ENCODE measurements at regions not wholly inside any gene's neighbourhood (a gene's known extent, or its start where the extent isn't known, plus 50 kb on each side); places are given as distances from the start of the nearest gene placed in this dataset.

DNA sequence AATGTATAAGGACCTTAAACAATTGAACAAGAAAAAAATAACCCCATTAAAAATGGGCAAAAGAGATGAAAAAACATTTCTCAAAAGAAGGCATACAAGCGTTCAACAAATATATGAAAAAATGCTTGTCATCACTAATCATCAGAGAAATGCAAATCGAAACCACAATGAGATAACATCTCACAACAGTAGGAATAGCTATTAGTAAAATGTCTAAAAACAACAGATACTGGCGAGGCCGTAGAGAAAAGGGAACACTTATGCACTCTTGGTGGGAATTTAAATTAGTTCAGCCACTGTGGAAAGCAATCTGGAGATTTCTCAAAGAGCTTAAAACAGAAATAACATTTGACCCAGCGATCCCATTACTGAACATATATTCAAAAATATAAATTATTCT, 769.8 kb upstream of the MGAT4C start:
- POLR2A ChIA-PET, result no interaction called here
- CTCF ChIA-PET, result no interaction called here
- intact Hi-C loops (cut with micrococcal nuclease), result no loop called here
- Mint-ChIP-seq H3K9me3 (peaks cover 1% of the 10 kb centered on the region), H3K27ac (no peak overlapping the region), H3K4me1 (ENCODE audit: low read depth) (no peaks in the 10 kb centered on the region), H3K36me3 (ENCODE audit: low read depth) (no peaks in the 10 kb centered on the region), H3K27me3 (no peaks in the 10 kb centered on the region), H3K4me3 (no peak overlapping the region)
- no peak for DNase-seq
- no peak for ATAC-seq
- TF ChIP-seq, protein P1, sequence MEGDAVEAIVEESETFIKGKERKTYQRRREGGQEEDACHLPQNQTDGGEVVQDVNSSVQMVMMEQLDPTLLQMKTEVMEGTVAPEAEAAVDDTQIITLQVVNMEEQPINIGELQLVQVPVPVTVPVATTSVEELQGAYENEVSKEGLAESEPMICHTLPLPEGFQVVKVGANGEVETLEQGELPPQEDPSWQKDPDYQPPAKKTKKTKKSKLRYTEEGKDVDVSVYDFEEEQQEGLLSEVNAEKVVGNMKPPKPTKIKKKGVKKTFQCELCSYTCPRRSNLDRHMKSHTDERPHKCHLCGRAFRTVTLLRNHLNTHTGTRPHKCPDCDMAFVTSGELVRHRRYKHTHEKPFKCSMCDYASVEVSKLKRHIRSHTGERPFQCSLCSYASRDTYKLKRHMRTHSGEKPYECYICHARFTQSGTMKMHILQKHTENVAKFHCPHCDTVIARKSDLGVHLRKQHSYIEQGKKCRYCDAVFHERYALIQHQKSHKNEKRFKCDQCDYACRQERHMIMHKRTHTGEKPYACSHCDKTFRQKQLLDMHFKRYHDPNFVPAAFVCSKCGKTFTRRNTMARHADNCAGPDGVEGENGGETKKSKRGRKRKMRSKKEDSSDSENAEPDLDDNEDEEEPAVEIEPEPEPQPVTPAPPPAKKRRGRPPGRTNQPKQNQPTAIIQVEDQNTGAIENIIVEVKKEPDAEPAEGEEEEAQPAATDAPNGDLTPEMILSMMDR (IDR thresholded peaks at IDR 0.05), result no peak

DNA sequence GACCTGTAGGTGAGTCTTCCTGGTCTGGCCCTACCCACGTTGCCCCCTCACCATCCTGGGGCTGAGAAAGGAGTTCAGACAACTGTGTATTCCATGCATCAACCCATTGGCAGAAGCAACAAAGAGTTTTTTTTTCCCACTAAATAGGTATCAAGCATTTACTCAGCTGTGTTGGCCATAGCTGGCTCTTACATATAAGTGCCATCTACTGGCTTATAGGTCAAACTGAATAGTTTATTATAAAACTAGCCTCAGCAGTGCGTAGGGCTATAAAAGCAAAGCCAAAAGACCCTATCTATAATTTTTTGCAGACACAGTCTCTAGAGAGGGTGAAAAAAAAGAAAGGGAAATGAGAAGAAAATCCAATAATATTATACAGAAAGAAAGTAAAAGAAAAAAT, 765.2 kb upstream of the MGAT4C start:
- ChIA-PET CTCF (no interaction called here), POLR2A (no interaction called here)

DNA sequence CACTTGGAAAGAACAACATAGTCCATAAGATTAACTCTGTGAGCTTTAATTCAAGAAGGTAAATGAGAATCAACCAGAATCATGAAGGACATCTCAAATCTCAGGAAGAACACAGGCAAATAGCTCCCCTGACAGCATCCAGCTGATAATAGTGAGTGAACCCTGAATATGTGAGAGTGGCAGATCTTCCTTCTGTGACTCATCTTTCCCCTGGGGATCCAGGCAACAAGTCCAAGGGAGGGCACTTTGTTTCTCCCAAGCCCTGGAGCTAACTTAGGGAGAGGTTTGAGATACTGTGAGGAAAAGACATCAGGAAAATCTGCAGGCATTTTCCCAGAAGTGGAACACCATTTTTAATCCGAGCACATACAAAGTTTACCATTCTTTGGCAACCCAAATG, 763.9 kb upstream of the MGAT4C start:
- H3K27me3 Mint-ChIP-seq, result no peaks in the 10 kb centered on the region
- POLR2A ChIA-PET, result no interaction called here
- intact Hi-C loops (cut with micrococcal nuclease), result no loop called here

More for the DNA sequence above, 765.2 kb upstream of the MGAT4C start:
- H3K27me3 Mint-ChIP-seq, result no peaks in the 10 kb centered on the region
- no peaks in the 10 kb centered on the region for H3K36me3 Mint-ChIP-seq (ENCODE audit: low read depth)
- H3K27ac Mint-ChIP-seq, result no peak overlapping the region
- intact Hi-C loops (cut with micrococcal nuclease), result no loop called here
- no peak for DNase-seq
- H3K9me3 Mint-ChIP-seq, result peaks cover 11% of the 10 kb centered on the region
- TF ChIP-seq, protein P1 (IDR thresholded peaks at IDR 0.05), result no peak
- H3K4me3 Mint-ChIP-seq, result no peak overlapping the region
- H3K4me1 Mint-ChIP-seq (ENCODE audit: low read depth), result no peaks in the 10 kb centered on the region
- ATAC-seq, result no peak

DNA sequence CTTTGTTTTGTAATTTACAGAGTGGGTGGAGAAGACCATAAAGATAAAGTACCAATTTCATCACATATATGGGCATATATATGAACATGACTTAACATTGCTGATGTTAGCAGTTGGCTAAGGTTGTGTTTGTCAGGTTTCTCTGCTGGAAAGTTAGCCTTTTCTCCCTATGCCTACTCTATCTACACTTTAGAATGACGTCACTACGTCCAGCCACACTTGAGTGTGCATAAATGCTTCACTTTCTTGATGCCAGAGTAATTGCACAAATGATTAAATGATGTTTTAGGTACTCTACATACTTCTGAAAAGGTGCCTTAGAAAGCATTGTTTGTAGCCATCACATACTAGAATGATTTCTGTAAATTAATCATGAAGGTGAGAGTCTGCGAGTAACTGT, 759.2 kb upstream of the MGAT4C start:
- H3K36me3 Mint-ChIP-seq (ENCODE audit: low read depth), result no peaks in the 10 kb centered on the region
- intact Hi-C loops (cut with micrococcal nuclease), result no loop called here
- no peaks in the 10 kb centered on the region for H3K4me1 Mint-ChIP-seq (ENCODE audit: low read depth)
- ChIA-PET POLR2A (no interaction called here), CTCF (no interaction called here)
- H3K27me3 Mint-ChIP-seq, result no peaks in the 10 kb centered on the region
- ATAC-seq, result no peak
- no peak for DNase-seq
- TF ChIP-seq, protein P1 (IDR thresholded peaks at IDR 0.05), result no peak
- no peak overlapping the region for H3K4me3 Mint-ChIP-seq
- no peak overlapping the region for H3K27ac Mint-ChIP-seq
- H3K9me3 Mint-ChIP-seq, result peaks cover 16% of the 10 kb centered on the region

More for the DNA sequence above, 763.9 kb upstream of the MGAT4C start:
- Mint-ChIP-seq H3K4me1 (ENCODE audit: low read depth) (no peaks in the 10 kb centered on the region), H3K9me3 (peaks cover 14% of the 10 kb centered on the region), H3K36me3 (ENCODE audit: low read depth) (no peaks in the 10 kb centered on the region), H3K27ac (no peak overlapping the region), H3K4me3 (no peak overlapping the region)
- TF ChIP-seq, protein P1 (IDR thresholded peaks at IDR 0.05), result no peak
- CTCF ChIA-PET, result no interaction called here
- no peak for ATAC-seq
- DNase-seq, result no peak

DNA sequence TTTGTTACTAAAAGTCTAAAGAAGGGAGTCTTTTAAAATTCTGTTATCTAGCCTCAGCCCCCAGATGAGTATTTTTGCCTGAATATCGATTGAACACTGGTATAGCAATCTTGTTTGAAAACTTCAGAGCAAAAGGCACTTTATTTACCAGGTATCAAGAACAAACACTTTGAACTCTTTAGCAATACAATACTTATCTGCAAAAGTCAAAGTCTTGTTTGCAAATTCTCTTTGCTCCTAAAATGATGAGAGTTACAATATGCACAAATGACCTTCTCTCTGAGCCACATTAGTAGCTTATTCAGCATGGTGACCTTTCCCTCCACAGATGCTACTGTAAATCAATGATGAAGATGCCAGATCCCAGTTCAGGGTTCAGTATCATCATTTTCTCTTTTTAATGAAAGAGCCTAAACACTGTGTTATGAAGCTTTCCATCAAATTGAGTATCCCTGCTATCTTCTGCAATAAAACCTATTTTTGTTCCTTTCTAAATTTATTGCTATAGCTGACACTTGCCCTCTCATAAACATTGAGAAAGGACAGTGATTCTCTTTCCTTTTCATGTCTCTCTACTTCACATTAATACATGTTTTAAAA, 752.7 kb upstream of the MGAT4C start:
- Mint-ChIP-seq H3K36me3 (ENCODE audit: low read depth) (no peaks in the 10 kb centered on the region), H3K27me3 (no peaks in the 10 kb centered on the region), H3K4me1 (ENCODE audit: low read depth) (no peaks in the 10 kb centered on the region), H3K27ac (no peak overlapping the region), H3K9me3 (peaks cover 10% of the 10 kb centered on the region), H3K4me3 (no peak overlapping the region)
- no peak for DNase-seq
- no peak for ATAC-seq
- TF ChIP-seq, protein P1 (IDR thresholded peaks at IDR 0.05), result no peak
- intact Hi-C loops (cut with micrococcal nuclease), result no loop called here
- CTCF ChIA-PET, result no interaction called here
- POLR2A ChIA-PET, result no interaction called here
